ENCODE measurements at regions not wholly inside any gene's neighbourhood (a gene's known extent, or its start where the extent isn't known, plus 50 kb on each side); places are given as distances from the start of the nearest gene placed in this dataset.

- TF ChIP-seq CTCF (conservative IDR thresholded peaks at IDR 0.05; ENCODE audit: low read length), result no peak
- no peak for DNase-seq (ENCODE audit: low read depth)
- no peak overlapping the region for H3K4me3 ChIP-seq (ENCODE audit: low read length)
Measured at GRCh38 chr11:69978841-69979614, 99.1 kb upstream of the ANO1 start.

- no peak overlapping the region for H3K4me3 ChIP-seq (ENCODE audit: low read length)
- DNase-seq (ENCODE audit: low read depth), result no peak
- no peak for TF ChIP-seq CTCF (conservative IDR thresholded peaks at IDR 0.05; ENCODE audit: low read length)
Measured at GRCh38 chr11:69979632-69980031, 98.5 kb upstream of the ANO1 start.

GRCh38 chr11:69981119-69981784 is 96.9 kb upstream of the ANO1 start:
- DNase-seq (ENCODE audit: low read depth), result no peak
- TF ChIP-seq CTCF (conservative IDR thresholded peaks at IDR 0.05; ENCODE audit: low read length), result no peak
- H3K4me3 ChIP-seq (ENCODE audit: low read length), result no peak overlapping the region

- H3K4me3 ChIP-seq (ENCODE audit: low read length), result no peak overlapping the region
- TF ChIP-seq CTCF (conservative IDR thresholded peaks at IDR 0.05; ENCODE audit: low read length), result no peak
- DNase-seq (ENCODE audit: low read depth), result no peak
Measured at GRCh38 chr11:69982690-69983570, 95.2 kb upstream of the ANO1 start.

GRCh38 chr11:69983571-69983877 is 94.6 kb upstream of the ANO1 start:
- no peak for DNase-seq (ENCODE audit: low read depth)
- no peak overlapping the region for H3K4me3 ChIP-seq (ENCODE audit: low read length)
- TF ChIP-seq CTCF (conservative IDR thresholded peaks at IDR 0.05; ENCODE audit: low read length), result no peak

- H3K4me3 ChIP-seq (ENCODE audit: low read length), result no peak overlapping the region
- no peak for DNase-seq (ENCODE audit: low read depth)
- TF ChIP-seq CTCF (conservative IDR thresholded peaks at IDR 0.05; ENCODE audit: low read length), result no peak
Measured at GRCh38 chr11:69983897-69984438, 94.1 kb upstream of the ANO1 start.
